ENCODE measurements at regions not wholly inside any gene's neighbourhood (a gene's known extent, or its start where the extent isn't known, plus 50 kb on each side); places are given as distances from the start of the nearest gene placed in this dataset.

GRCh38 chr2:204278454-204278853 is 266.8 kb upstream of the PARD3B start:
- H3K27me3 ChIP-seq = no peaks in the 10 kb centered on the region
- H3K36me3 ChIP-seq = no peaks in the 10 kb centered on the region
- WGBS, 2 donors = 77 to 81% methylated on average over 1 of the region's 1 CpG
- no peaks in the 10 kb centered on the region for H3K9me3 ChIP-seq
- H3K4me1 ChIP-seq = peaks cover 0 to 18% (median 4%) of the 10 kb centered on the region in 4 donors
- no peak for DNase-seq
- no peak overlapping the region for H3K27ac ChIP-seq
- TF ChIP-seq POLR2A (IDR thresholded peaks at IDR 0.05) (no peak), CTCF (IDR thresholded peaks at IDR 0.05) (no peak), EP300 (IDR thresholded peaks at IDR 0.05) (no peak), POLR2AphosphoS5 (IDR thresholded peaks at IDR 0.05) (no peak)
- no peak overlapping the region for H3K4me3 ChIP-seq
- intact Hi-C loops (cut with DNase I) = no loop called here

- Histone ChIP-seq H3K4me1 (peaks cover 0 to 9% (median 4%) of the 10 kb centered on the region in 4 donors), H3K27me3 (no peaks in the 10 kb centered on the region), H3K4me3 (no peak overlapping the region), H3K9me3 (no peaks in the 10 kb centered on the region), H3K36me3 (no peaks in the 10 kb centered on the region), H3K27ac (no peak overlapping the region)
- DNase-seq = no peak
- 75 to 76% methylated on average over 1 of the region's 1 CpG for WGBS, 2 donors
- no peak for TF ChIP-seq EP300 (IDR thresholded peaks at IDR 0.05)
- TF ChIP-seq POLR2A (IDR thresholded peaks at IDR 0.05) = no peak
- no peak for TF ChIP-seq POLR2AphosphoS5 (IDR thresholded peaks at IDR 0.05)
- no peak for TF ChIP-seq CTCF (IDR thresholded peaks at IDR 0.05)
- intact Hi-C loops (cut with DNase I) = no loop called here
Measured at GRCh38 chr2:204279819-204280218, 265.5 kb upstream of the PARD3B start.

- TF ChIP-seq CTCF (IDR thresholded peaks at IDR 0.05) (no peak), EP300 (IDR thresholded peaks at IDR 0.05) (no peak), POLR2A (IDR thresholded peaks at IDR 0.05) (no peak), POLR2AphosphoS5 (IDR thresholded peaks at IDR 0.05) (no peak)
- intact Hi-C loops (cut with DNase I) = no loop called here
- H3K36me3 ChIP-seq = no peaks in the 10 kb centered on the region
- no peak overlapping the region for H3K4me3 ChIP-seq
- peaks cover 0 to 9% (median 4%) of the 10 kb centered on the region in 4 donors for H3K4me1 ChIP-seq
- no peaks in the 10 kb centered on the region for H3K9me3 ChIP-seq
- DNase-seq = no peak
- no peak overlapping the region for H3K27ac ChIP-seq
- H3K27me3 ChIP-seq = no peaks in the 10 kb centered on the region
Measured at GRCh38 chr2:204280262-204280668, 265.0 kb upstream of the PARD3B start.

- Histone ChIP-seq H3K36me3 (no peaks in the 10 kb centered on the region), H3K27ac (no peak overlapping the region), H3K4me1 (peaks cover 0 to 9% (median 4%) of the 10 kb centered on the region in 4 donors), H3K4me3 (no peak overlapping the region), H3K27me3 (no peaks in the 10 kb centered on the region), H3K9me3 (no peaks in the 10 kb centered on the region)
- intact Hi-C loops (cut with DNase I) = no loop called here
- 58 to 81% methylated on average over 3 of the region's 3 CpGs for WGBS, 2 donors
- TF ChIP-seq CTCF (IDR thresholded peaks at IDR 0.05) (no peak), POLR2AphosphoS5 (IDR thresholded peaks at IDR 0.05) (no peak), EP300 (IDR thresholded peaks at IDR 0.05) (no peak), POLR2A (IDR thresholded peaks at IDR 0.05) (no peak)
- no peak for DNase-seq
Measured at GRCh38 chr2:204282081-204282480, 263.2 kb upstream of the PARD3B start.

GRCh38 chr2:204282525-204282924 is 262.8 kb upstream of the PARD3B start:
- Histone ChIP-seq H3K27ac (no peak overlapping the region), H3K36me3 (no peaks in the 10 kb centered on the region), H3K27me3 (no peaks in the 10 kb centered on the region), H3K4me3 (no peak overlapping the region), H3K9me3 (no peaks in the 10 kb centered on the region), H3K4me1 (peaks cover 0 to 9% (median 4%) of the 10 kb centered on the region in 4 donors)
- TF ChIP-seq CTCF (IDR thresholded peaks at IDR 0.05) (no peak), EP300 (IDR thresholded peaks at IDR 0.05) (no peak), POLR2AphosphoS5 (IDR thresholded peaks at IDR 0.05) (no peak), POLR2A (IDR thresholded peaks at IDR 0.05) (no peak)
- WGBS, 2 donors = 16 to 68% methylated on average over 4 of the region's 4 CpGs
- intact Hi-C loops (cut with DNase I) = no loop called here
- DNase-seq = no peak
